NCI-H2227 (cell line): ENCODE measurements at regions not wholly inside any gene's neighbourhood (a gene's known extent, or its start where the extent isn't known, plus 50 kb on each side); places are given as distances from the start of the nearest gene placed in this dataset.

Experiments used
- DNase-seq: peaks from one replicate; lab custom pipeline; 2025; ENCODE audit not compliant: unreplicated experiment; lab: John Stamatoyannopoulos, UW

GRCh38 chr12:114741940-114742339 is 58.0 kb upstream of the TBX3 start:
- no peak for DNase-seq

- no peak for DNase-seq
Measured at GRCh38 chr12:114740448-114740847, 56.5 kb upstream of the TBX3 start.

GRCh38 chr12:114738460-114739184 is 54.6 kb upstream of the TBX3 start:
- no peak for DNase-seq

- no peak for DNase-seq
Measured at GRCh38 chr12:114735680-114736374, 51.9 kb upstream of the TBX3 start.

GRCh38 chr12:114735011-114735410 is 51.0 kb upstream of the TBX3 start:
- no peak for DNase-seq

- DNase-seq: no peak
Measured at GRCh38 chr12:114733919-114734318, 49.9 kb upstream of the TBX3 start.
